H9 (cell line): ENCODE measurements at regions not wholly inside any gene's neighbourhood (a gene's known extent, or its start where the extent isn't known, plus 50 kb on each side); places are given as distances from the start of the nearest gene placed in this dataset.

Source experiments
- DNase-seq: peaks from one replicate; pipeline ENCODE4 v3.0.0-alpha.2; 2017
- H2AFZ ChIP-seq: one replicate; pipeline ENCODE4 v1.6.1; 2013; ENCODE audit warnings: mild to moderate bottlenecking, low read length, control low read depth, moderate library complexity
- H2AK5ac ChIP-seq: 2 replicates; pipeline ENCODE4 v1.6.1; 2013; ENCODE audit warnings: low read length, control low read depth, mixed read lengths; ENCODE audit not compliant: insufficient read length
- H2BK120ac ChIP-seq: one replicate; pipeline ENCODE4 v1.6.1; 2013; ENCODE audit warnings: low read depth, mild to moderate bottlenecking, low read length, control low read depth, inconsistent platforms; ENCODE audit not compliant: poor library complexity, severe bottlenecking
- H2BK12ac ChIP-seq: 2 replicates; pipeline ENCODE4 v1.6.1; 2013; ENCODE audit warnings: low read length, control low read depth, mixed read lengths, low read depth; ENCODE audit not compliant: insufficient read length
- H2BK15ac ChIP-seq: 2 replicates; pipeline ENCODE4 v1.6.1; 2013; ENCODE audit warnings: low read depth, low read length, control low read depth
- H2BK20ac ChIP-seq: one replicate; pipeline ENCODE4 v1.6.1; 2013; ENCODE audit warnings: low read depth, mild to moderate bottlenecking, low read length, control low read depth, inconsistent platforms; ENCODE audit not compliant: poor library complexity, severe bottlenecking
- H2BK5ac ChIP-seq: 2 replicates; pipeline ENCODE4 v1.6.1; 2013; ENCODE audit warnings: low read length, control low read depth, mixed read lengths; ENCODE audit not compliant: insufficient read length
- H3K14ac ChIP-seq: 2 replicates; pipeline ENCODE4 v1.6.1; 2013; ENCODE audit warnings: low read length, control low read depth; ENCODE audit not compliant: insufficient read depth
- H3K18ac ChIP-seq: 2 replicates; pipeline ENCODE4 v1.6.1; 2013; ENCODE audit warnings: low read depth, mild to moderate bottlenecking, mixed read lengths, low read length, control low read depth; ENCODE audit not compliant: insufficient read length
- H3K23ac ChIP-seq: 2 replicates; pipeline ENCODE4 v1.6.1; 2013; ENCODE audit warnings: low read length, control low read depth, mixed read lengths, low read depth; ENCODE audit not compliant: insufficient read length
- H3K23me2 ChIP-seq: 2 replicates; pipeline ENCODE4 v1.6.1; 2013; ENCODE audit warnings: low read depth, mild to moderate bottlenecking, mixed read lengths, low read length, control low read depth; ENCODE audit not compliant: insufficient read length, poor library complexity, severe bottlenecking
- H3K27ac ChIP-seq: 2 replicates; pipeline ENCODE4 v1.5.1; 2013; ENCODE audit warnings: low read length, control low read depth, mixed read lengths, low read depth; ENCODE audit not compliant: insufficient read length
- H3K27me3 ChIP-seq: 2 replicates; pipeline ENCODE4 v1.6.1; 2013; ENCODE audit warnings: low read length, control low read depth, inconsistent platforms; ENCODE audit not compliant: insufficient read depth
- H3K4ac ChIP-seq: 2 replicates; pipeline ENCODE4 v1.6.1; 2013; ENCODE audit warnings: low read depth, mild to moderate bottlenecking, control low read depth, inconsistent platforms, low read length, moderate library complexity
- H3K4me1 ChIP-seq: 2 replicates; pipeline ENCODE4 v1.6.1; 2013; ENCODE audit warnings: low read length, control low read depth, inconsistent platforms; ENCODE audit not compliant: insufficient read depth
- H3K4me2 ChIP-seq: 2 replicates; pipeline ENCODE4 v1.6.1; 2013; ENCODE audit warnings: low read length, control low read depth, mixed read lengths; ENCODE audit not compliant: insufficient read length, insufficient read depth
- H3K56ac ChIP-seq: 2 replicates; pipeline ENCODE4 v1.6.1; 2013; ENCODE audit warnings: low read depth, mild to moderate bottlenecking, mixed read lengths, low read length, control low read depth; ENCODE audit not compliant: insufficient read length
- H3K79me1 ChIP-seq: 2 replicates; pipeline ENCODE4 v1.6.1; 2013; ENCODE audit warnings: low read depth, mild to moderate bottlenecking, moderate library complexity, low read length, control low read depth, inconsistent platforms; ENCODE audit not compliant: insufficient read depth, poor library complexity, severe bottlenecking
- H3K79me2 ChIP-seq: 2 replicates; pipeline ENCODE4 v1.6.1; 2013; ENCODE audit warnings: low read length, control low read depth, inconsistent platforms; ENCODE audit not compliant: insufficient read depth
- H3K9ac ChIP-seq: 2 replicates; pipeline ENCODE4 v1.6.1; 2013; ENCODE audit warnings: low read length, control low read depth, mixed read lengths; ENCODE audit not compliant: insufficient read length; ENCODE audit errors: extremely low read depth
- H3K9me3 ChIP-seq: one replicate; pipeline ENCODE4 v1.6.1; 2013; ENCODE audit warnings: low read depth, low read length, inconsistent platforms; ENCODE audit not compliant: control insufficient read depth
- H3T11ph ChIP-seq: one replicate; pipeline ENCODE4 v1.6.1; 2013; ENCODE audit warnings: mild to moderate bottlenecking, low read length, control low read depth, inconsistent platforms
- H4K20me1 ChIP-seq: one replicate; pipeline ENCODE4 v1.6.1; 2013; ENCODE audit not compliant: control insufficient read depth, insufficient read length, insufficient read depth
- H4K5ac ChIP-seq: 2 replicates; pipeline ENCODE4 v1.6.1; 2013; ENCODE audit warnings: low read depth, mild to moderate bottlenecking, mixed read lengths, low read length, control low read depth; ENCODE audit not compliant: insufficient read length
- H4K8ac ChIP-seq: replicated peaks from 2 replicates; pipeline ENCODE4 v1.6.1; 2013; ENCODE audit warnings: low read length, control low read depth, mixed read lengths, low read depth; ENCODE audit not compliant: insufficient read length
- H4K91ac ChIP-seq: 2 replicates; pipeline ENCODE4 v1.6.1; 2013; ENCODE audit warnings: low read depth, mild to moderate bottlenecking, moderate library complexity, mixed read lengths, low read length, control low read depth; ENCODE audit not compliant: insufficient read length
- H3K27ac Mint-ChIP-seq, 3 experiments: 2 replicates in 2 of 3; 3 replicates in 1 of 3; pipeline ENCODE4 v1.8.0; 2020 to 2021; ENCODE audit warnings: mixed read lengths in 3 of 3, mild to moderate bottlenecking in 1 of 3, moderate library complexity in 1 of 3
- H3K27me3 Mint-ChIP-seq: 2 replicates; pipeline ENCODE4 v1.8.0; 2021; ENCODE audit warnings: low read depth, mild to moderate bottlenecking, moderate library complexity, mixed read lengths
- H3K36me3 Mint-ChIP-seq, 3 experiments: 2 replicates in 2 of 3; 3 replicates in 1 of 3; pipeline ENCODE4 v1.8.0; 2020 to 2021; ENCODE audit warnings: low read depth in 3 of 3, mixed read lengths in 3 of 3; ENCODE audit not compliant: insufficient read depth in 1 of 3
- H3K4me1 Mint-ChIP-seq, 2 experiments: 2 replicates each; pipeline ENCODE4 v1.8.0; 2020; ENCODE audit warnings: mixed read lengths in 2 of 2
- H3K4me3 Mint-ChIP-seq, 2 experiments: 2 replicates in 1 of 2; 3 replicates in 1 of 2; pipeline ENCODE4 v1.8.0; 2020 to 2021; ENCODE audit warnings: mild to moderate bottlenecking in 2 of 2, mixed read lengths in 2 of 2, moderate library complexity in 1 of 2
- H3K9me3 Mint-ChIP-seq, 2 experiments: 2 replicates in 1 of 2; 3 replicates in 1 of 2; pipeline ENCODE4 v1.8.0; 2020; ENCODE audit warnings: mild to moderate bottlenecking in 2 of 2, mixed read lengths in 2 of 2, moderate library complexity in 1 of 2
- TF ChIP-seq, protein P1 (sequence below): fragments of 200-600 bp; sonication (generic); conservative IDR thresholded peaks from 3 replicates; pipeline ENCODE4 v1.8.0; 2021; ENCODE audit warnings: antibody characterized with exemption, mild to moderate bottlenecking

DNA sequence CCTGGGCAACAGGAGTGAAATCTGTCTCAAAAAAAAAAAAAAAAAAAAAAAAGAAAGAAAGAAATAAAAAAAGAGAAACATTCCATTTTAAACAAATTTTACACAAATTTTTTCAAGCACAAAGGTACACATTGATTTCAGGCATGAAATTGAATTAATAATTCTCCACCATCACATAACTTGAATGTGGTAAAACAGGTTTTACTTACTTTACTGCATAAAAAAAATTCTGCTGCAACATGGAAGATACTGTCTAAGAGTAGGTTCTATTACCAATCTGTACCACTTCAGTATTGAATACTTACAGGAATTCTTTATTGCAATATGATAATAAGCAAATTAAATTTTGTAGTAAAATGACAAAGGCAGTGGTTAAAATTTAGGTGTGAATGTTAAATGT, 271.6 kb upstream of the ARSJ start:
- Histone ChIP-seq H3K79me1 (no peaks in the 10 kb centered on the region), H3K4me1 (no peaks in the 10 kb centered on the region), H3K9ac (no peak overlapping the region), H4K8ac (no peak overlapping the region), H4K91ac (no peak overlapping the region), H3K4me2 (no peak overlapping the region), H2AFZ (no peak overlapping the region), H4K5ac (no peak overlapping the region), H4K20me1 (no peaks in the 10 kb centered on the region), H3K18ac (no peak overlapping the region), H3K27me3 (no peaks in the 10 kb centered on the region), H3K79me2 (no peaks in the 10 kb centered on the region), H2BK15ac (no peak overlapping the region), H3K4ac (no peak overlapping the region), H3K9me3 (no peaks in the 10 kb centered on the region), H2BK5ac (no peak overlapping the region), H2BK20ac (no peak overlapping the region), H3T11ph (no peak overlapping the region), H3K14ac (no peak overlapping the region), H2BK120ac (no peak overlapping the region), H3K23me2 (no peaks in the 10 kb centered on the region), H3K27ac (no peak overlapping the region), H2BK12ac (no peak overlapping the region), H3K23ac (no peak overlapping the region), H3K56ac (no peak overlapping the region), H2AK5ac (no peak overlapping the region)
- no peak overlapping the region for H3K27ac Mint-ChIP-seq
- no peaks in the 10 kb centered on the region for H3K27me3 Mint-ChIP-seq
- TF ChIP-seq, protein P1, sequence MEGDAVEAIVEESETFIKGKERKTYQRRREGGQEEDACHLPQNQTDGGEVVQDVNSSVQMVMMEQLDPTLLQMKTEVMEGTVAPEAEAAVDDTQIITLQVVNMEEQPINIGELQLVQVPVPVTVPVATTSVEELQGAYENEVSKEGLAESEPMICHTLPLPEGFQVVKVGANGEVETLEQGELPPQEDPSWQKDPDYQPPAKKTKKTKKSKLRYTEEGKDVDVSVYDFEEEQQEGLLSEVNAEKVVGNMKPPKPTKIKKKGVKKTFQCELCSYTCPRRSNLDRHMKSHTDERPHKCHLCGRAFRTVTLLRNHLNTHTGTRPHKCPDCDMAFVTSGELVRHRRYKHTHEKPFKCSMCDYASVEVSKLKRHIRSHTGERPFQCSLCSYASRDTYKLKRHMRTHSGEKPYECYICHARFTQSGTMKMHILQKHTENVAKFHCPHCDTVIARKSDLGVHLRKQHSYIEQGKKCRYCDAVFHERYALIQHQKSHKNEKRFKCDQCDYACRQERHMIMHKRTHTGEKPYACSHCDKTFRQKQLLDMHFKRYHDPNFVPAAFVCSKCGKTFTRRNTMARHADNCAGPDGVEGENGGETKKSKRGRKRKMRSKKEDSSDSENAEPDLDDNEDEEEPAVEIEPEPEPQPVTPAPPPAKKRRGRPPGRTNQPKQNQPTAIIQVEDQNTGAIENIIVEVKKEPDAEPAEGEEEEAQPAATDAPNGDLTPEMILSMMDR = no peak
- no peak overlapping the region for H3K4me3 Mint-ChIP-seq
- H3K4me1 Mint-ChIP-seq = no peaks in the 10 kb centered on the region
- no peaks in the 10 kb centered on the region; a peak in 1 of 7 replicates for H3K36me3 Mint-ChIP-seq
- no peak for DNase-seq
- H3K9me3 Mint-ChIP-seq = peaks cover 0 to 3% of the 10 kb centered on the region in 2 experiments; a peak in 2 of 5 replicates
